Subcutaneous abdominal adipose tissue (tissue), 5 donors: ENCODE measurements at regions not wholly inside any gene's neighbourhood (a gene's known extent, or its start where the extent isn't known, plus 50 kb on each side); places are given as distances from the start of the nearest gene placed in this dataset.
A peak's percentile ranks its signal among the peaks of the same experiment; 100 is the strongest.

ENCODE experiments used
- H3K27ac ChIP-seq: one replicate; pipeline ENCODE4 v1.7.0; 2013; ENCODE audit warnings: low read depth, mild to moderate bottlenecking, inconsistent platforms, low read length, moderate library complexity
- H3K27me3 ChIP-seq, 5 donors: one replicate each; pipeline ENCODE4 v1.7.0; 2013; ENCODE audit warnings: low read length in 5 of 5, inconsistent platforms in 1 of 5; ENCODE audit not compliant: control insufficient read depth in 5 of 5, insufficient read depth in 4 of 5
- H3K36me3 ChIP-seq, 5 donors: one replicate each; pipeline ENCODE4 v1.7.0; 2013; ENCODE audit warnings: low read length in 5 of 5; ENCODE audit not compliant: control insufficient read depth in 5 of 5, insufficient read depth in 5 of 5
- H3K4me1 ChIP-seq, 5 donors: one replicate each; pipeline ENCODE4 v1.7.0; 2013; ENCODE audit warnings: low read length in 5 of 5, mild to moderate bottlenecking in 3 of 5, moderate library complexity in 1 of 5; ENCODE audit not compliant: control insufficient read depth in 5 of 5, insufficient read depth in 5 of 5
- H3K4me3 ChIP-seq, 5 donors: one replicate each; pipeline ENCODE4 v1.7.0; 2013; ENCODE audit warnings: low read length in 5 of 5, low read depth in 1 of 5
- H3K9ac ChIP-seq, 5 donors: one replicate each; pipeline ENCODE4 v1.7.0; 2013; ENCODE audit warnings: low read length in 5 of 5, mild to moderate bottlenecking in 4 of 5, moderate library complexity in 3 of 5
- H3K9me3 ChIP-seq, 5 donors: one replicate each; pipeline ENCODE4 v1.7.0; 2013; ENCODE audit warnings: low read length in 5 of 5; ENCODE audit not compliant: control insufficient read depth in 5 of 5
- donor health status: healthy.
- donor health status: healthy.
- donor health status: healthy.
- donor health status: healthy.
- donor health status: healthy.

DNA sequence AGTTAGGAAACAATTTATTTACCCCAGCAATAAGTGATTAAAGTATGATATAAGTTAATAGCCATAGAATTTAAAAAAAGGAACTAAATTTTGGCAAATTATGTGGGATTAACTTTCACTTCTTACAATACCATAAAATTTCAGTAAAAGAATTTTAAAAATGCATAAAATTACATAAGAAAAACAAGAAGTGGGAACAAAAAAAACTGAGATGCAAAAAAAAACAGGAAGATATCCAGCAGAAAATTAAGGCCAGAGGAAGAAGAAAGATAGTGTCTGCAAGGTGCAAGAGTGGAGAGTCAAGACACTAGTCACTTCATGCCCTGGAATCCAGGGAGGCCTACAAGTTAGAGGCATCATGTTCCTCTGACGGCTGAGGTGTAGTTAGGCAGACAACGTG lies 184.2 kb downstream of the GASK1B start:
- Histone ChIP-seq H3K27me3 (no peaks in the 10 kb centered on the region), H3K36me3 (no peaks in the 10 kb centered on the region)

GRCh38 chr4:157984285-157984911 lies 188.4 kb downstream of the GASK1B start:
- Histone ChIP-seq H3K9me3 (no peaks in the 10 kb centered on the region), H3K4me3 (no peak overlapping the region), H3K27me3 (no peaks in the 10 kb centered on the region), H3K27ac (no peak overlapping the region), H3K4me1 (no peaks in the 10 kb centered on the region), H3K9ac (no peak overlapping the region), H3K36me3 (no peaks in the 10 kb centered on the region)

More for the DNA sequence above, 184.2 kb downstream of the GASK1B start:
- H3K27ac ChIP-seq = no peak overlapping the region
- H3K9me3 ChIP-seq = no peaks in the 10 kb centered on the region
- H3K4me3 ChIP-seq = no peak overlapping the region
- H3K9ac ChIP-seq = no peak overlapping the region
- peaks cover 0 to 4% (median 2%) of the 10 kb centered on the region in 5 donors for H3K4me1 ChIP-seq

DNA sequence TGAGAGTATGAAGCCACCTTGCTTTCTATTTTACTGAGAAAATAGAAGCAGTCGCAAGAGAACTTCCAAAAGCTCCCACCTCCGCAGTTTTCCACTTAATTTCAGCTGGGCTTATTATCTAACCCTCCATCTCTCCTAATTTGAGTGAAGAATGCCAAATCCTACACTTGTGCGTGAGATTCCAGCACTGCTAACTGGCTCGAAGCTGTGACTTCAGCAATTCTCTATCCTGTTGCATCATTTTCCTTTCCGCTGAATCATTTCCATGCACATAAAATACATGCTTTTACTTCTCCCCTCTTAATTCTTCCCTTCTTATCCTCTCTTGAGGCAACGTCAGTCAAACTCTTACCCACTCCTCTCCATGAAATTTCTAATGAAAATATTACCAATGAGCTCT lies 189.5 kb downstream of the GASK1B start:
- Histone ChIP-seq H3K4me1 (peaks cover 0 to 6% (median 2%) of the 10 kb centered on the region in 5 donors), H3K9me3 (no peaks in the 10 kb centered on the region), H3K36me3 (no peaks in the 10 kb centered on the region), H3K27ac (no peak overlapping the region), H3K27me3 (no peaks in the 10 kb centered on the region), H3K9ac (no peak overlapping the region), H3K4me3 (no peak overlapping the region)

- no peaks in the 10 kb centered on the region for H3K36me3 ChIP-seq
- no peaks in the 10 kb centered on the region for H3K9me3 ChIP-seq
- no peak overlapping the region for H3K9ac ChIP-seq
- no peak overlapping the region for H3K27ac ChIP-seq
- H3K4me3 ChIP-seq = no peak overlapping the region
- H3K4me1 ChIP-seq = peaks cover 0 to 6% (median 2%) of the 10 kb centered on the region in 5 donors
- H3K27me3 ChIP-seq = no peaks in the 10 kb centered on the region
These were observed 192.7 kb downstream of the GASK1B start for GRCh38 chr4:157980158-157980557.

GRCh38 chr4:157978680-157979361 lies 194.0 kb downstream of the GASK1B start:
- no peaks in the 10 kb centered on the region for H3K9me3 ChIP-seq
- no peak overlapping the region for H3K9ac ChIP-seq
- peak overlapping the region in 1 of 5 donors; percentile 29 for H3K4me3 ChIP-seq
- H3K36me3 ChIP-seq = no peaks in the 10 kb centered on the region
- H3K27me3 ChIP-seq = no peaks in the 10 kb centered on the region
- H3K4me1 ChIP-seq = peaks cover 0 to 6% (median 2%) of the 10 kb centered on the region in 5 donors
- no peak overlapping the region for H3K27ac ChIP-seq

GRCh38 chr4:157977086-157977485 lies 195.7 kb downstream of the GASK1B start:
- peaks cover 0 to 2% (median under 1%) of the 10 kb centered on the region in 5 donors for H3K9me3 ChIP-seq
- no peak overlapping the region for H3K27ac ChIP-seq
- no peak overlapping the region for H3K4me3 ChIP-seq
- no peak overlapping the region for H3K9ac ChIP-seq
- no peaks in the 10 kb centered on the region for H3K36me3 ChIP-seq
- no peaks in the 10 kb centered on the region for H3K27me3 ChIP-seq
- H3K4me1 ChIP-seq = peaks cover 0 to 6% (median 2%) of the 10 kb centered on the region in 5 donors

DNA sequence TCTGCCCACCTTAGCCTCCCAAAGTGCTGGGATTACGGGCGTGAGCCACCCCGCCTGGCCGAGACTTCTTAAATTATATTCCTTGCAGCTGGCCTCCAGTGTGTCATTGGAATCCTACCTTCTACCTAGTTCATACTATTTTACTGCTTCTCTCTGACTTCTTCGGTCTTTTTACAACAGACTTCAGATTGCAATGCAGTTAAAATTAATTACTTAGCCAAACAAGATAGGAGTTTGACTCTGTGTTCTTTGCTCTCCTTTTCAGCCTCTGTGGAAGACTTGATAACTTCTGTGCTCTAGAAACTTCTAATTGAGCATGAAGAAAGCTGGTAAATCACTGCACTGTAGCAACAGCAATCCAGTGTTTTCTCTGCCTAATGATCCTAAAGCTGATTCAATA lies 199.5 kb downstream of the GASK1B start:
- H3K36me3 ChIP-seq = no peaks in the 10 kb centered on the region
- no peaks in the 10 kb centered on the region for H3K4me1 ChIP-seq
- no peaks in the 10 kb centered on the region for H3K27me3 ChIP-seq
- H3K9ac ChIP-seq = no peak overlapping the region
- H3K9me3 ChIP-seq = peaks cover 0 to 7% (median 6%) of the 10 kb centered on the region in 5 donors
- no peak overlapping the region for H3K27ac ChIP-seq
- H3K4me3 ChIP-seq = no peak overlapping the region

DNA sequence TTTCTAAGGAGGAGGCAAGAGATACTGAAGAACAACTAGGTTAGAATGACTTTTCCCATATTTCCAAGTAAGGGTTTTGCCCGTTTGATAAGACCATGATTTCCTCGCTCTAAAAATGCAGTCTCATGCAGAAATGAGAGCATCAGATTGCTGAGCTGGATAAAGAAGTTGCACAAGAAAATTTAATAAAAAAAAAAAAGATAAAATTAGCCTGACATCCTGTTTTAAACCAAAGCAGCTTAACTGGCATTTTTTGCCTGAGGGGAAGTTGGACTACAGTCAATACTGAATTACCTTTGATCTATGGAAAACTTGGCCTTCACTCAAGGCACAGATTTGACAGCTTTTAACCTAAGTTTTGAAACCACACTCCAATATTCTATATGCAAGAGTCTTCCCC lies 208.4 kb downstream of the GASK1B start:
- no peak overlapping the region for H3K27ac ChIP-seq
- no peak overlapping the region for H3K4me3 ChIP-seq
- no peaks in the 10 kb centered on the region for H3K9me3 ChIP-seq
- H3K36me3 ChIP-seq = no peaks in the 10 kb centered on the region
- H3K9ac ChIP-seq = no peak overlapping the region
- no peaks in the 10 kb centered on the region for H3K4me1 ChIP-seq
- no peaks in the 10 kb centered on the region for H3K27me3 ChIP-seq

- H3K4me1 ChIP-seq = no peaks in the 10 kb centered on the region
- no peak overlapping the region for H3K9ac ChIP-seq
- no peaks in the 10 kb centered on the region for H3K27me3 ChIP-seq
These were observed 211.4 kb downstream of the GASK1B start for GRCh38 chr4:157961229-157961990.

GRCh38 chr4:157957905-157958304 lies 214.9 kb downstream of the GASK1B start:
- no peak overlapping the region for H3K9ac ChIP-seq
- H3K27me3 ChIP-seq = no peaks in the 10 kb centered on the region
- H3K4me1 ChIP-seq = no peaks in the 10 kb centered on the region
- H3K9me3 ChIP-seq = no peaks in the 10 kb centered on the region
- no peak overlapping the region for H3K4me3 ChIP-seq
- H3K27ac ChIP-seq = no peak overlapping the region
- H3K36me3 ChIP-seq = no peaks in the 10 kb centered on the region

More at GRCh38 chr4:157961229-157961990, 211.4 kb downstream of the GASK1B start:
- no peaks in the 10 kb centered on the region for H3K9me3 ChIP-seq
- no peaks in the 10 kb centered on the region for H3K36me3 ChIP-seq
- no peak overlapping the region for H3K27ac ChIP-seq
- no peak overlapping the region for H3K4me3 ChIP-seq
